ENCODE measurements at regions not wholly inside any gene's neighbourhood (a gene's known extent, or its start where the extent isn't known, plus 50 kb on each side); places are given as distances from the start of the nearest gene placed in this dataset.

- TF ChIP-seq EZH2phosphoT487 (IDR thresholded peaks at IDR 0.05; ENCODE audit: borderline replicate concordance, low read length): no peak
- no peak for TF ChIP-seq CTCF (IDR thresholded peaks at IDR 0.05; ENCODE audit: low read depth, low read length, poor library complexity, severe bottlenecking)
These were observed 208.5 kb upstream of the ROPN1 start for GRCh38 chr3:124200407-124200806.

GRCh38 chr3:124201226-124201625 is 209.3 kb upstream of the ROPN1 start:
- no peaks in the 10 kb centered on the region for H3K9me3 ChIP-seq (ENCODE audit: control insufficient read depth, insufficient read depth, low read length)
- no peak for TF ChIP-seq CTCF (IDR thresholded peaks at IDR 0.05; ENCODE audit: low read depth, low read length, poor library complexity, severe bottlenecking)
- no peak for TF ChIP-seq EZH2phosphoT487 (IDR thresholded peaks at IDR 0.05; ENCODE audit: borderline replicate concordance, low read length)

More at GRCh38 chr3:124200407-124200806, 208.5 kb upstream of the ROPN1 start:
- Histone ChIP-seq H4K20me1 (ENCODE audit: control insufficient read depth, insufficient read depth, low read depth, low read length) (no peaks in the 10 kb centered on the region), H3K27me3 (ENCODE audit: control insufficient read depth, low read length) (no peaks in the 10 kb centered on the region), H3K4me3 (ENCODE audit: low read length) (no peak overlapping the region), H3K9me3 (ENCODE audit: control insufficient read depth, insufficient read depth, low read length) (no peaks in the 10 kb centered on the region), H3F3A (ENCODE audit: control insufficient read depth, insufficient read depth) (no peaks in the 10 kb centered on the region), H3K9me2 (replicated peaks; ENCODE audit: control insufficient read depth, low read length) (no peaks in the 10 kb centered on the region), H3K4me1 (ENCODE audit: control insufficient read depth, low read length) (no peaks in the 10 kb centered on the region), H3K79me2 (ENCODE audit: control insufficient read depth, low read length) (no peaks in the 10 kb centered on the region), H3K27ac (ENCODE audit: low read depth, low read length) (no peak overlapping the region), H3K4me2 (ENCODE audit: low read length) (no peak overlapping the region), H3K36me3 (ENCODE audit: control insufficient read depth, low read length) (no peaks in the 10 kb centered on the region)

GRCh38 chr3:124201786-124202185 is 209.9 kb upstream of the ROPN1 start:
- Histone ChIP-seq H3K4me1 (ENCODE audit: control insufficient read depth, low read length) (no peaks in the 10 kb centered on the region), H3K27ac (ENCODE audit: low read depth, low read length) (no peak overlapping the region)
- TF ChIP-seq CTCF (IDR thresholded peaks at IDR 0.05; ENCODE audit: low read depth, low read length, poor library complexity, severe bottlenecking) (no peak), EZH2phosphoT487 (IDR thresholded peaks at IDR 0.05; ENCODE audit: borderline replicate concordance, low read length) (no peak)

More at GRCh38 chr3:124201226-124201625, 209.3 kb upstream of the ROPN1 start:
- Histone ChIP-seq H3K36me3 (ENCODE audit: control insufficient read depth, low read length) (no peaks in the 10 kb centered on the region), H3K4me3 (ENCODE audit: low read length) (no peak overlapping the region), H4K20me1 (ENCODE audit: control insufficient read depth, insufficient read depth, low read depth, low read length) (no peaks in the 10 kb centered on the region), H3K4me2 (ENCODE audit: low read length) (no peak overlapping the region), H3K9me2 (replicated peaks; ENCODE audit: control insufficient read depth, low read length) (no peaks in the 10 kb centered on the region), H3K27me3 (ENCODE audit: control insufficient read depth, low read length) (no peaks in the 10 kb centered on the region), H3K4me1 (ENCODE audit: control insufficient read depth, low read length) (no peaks in the 10 kb centered on the region), H3F3A (ENCODE audit: control insufficient read depth, insufficient read depth) (no peaks in the 10 kb centered on the region), H3K79me2 (ENCODE audit: control insufficient read depth, low read length) (no peaks in the 10 kb centered on the region), H3K27ac (ENCODE audit: low read depth, low read length) (no peak overlapping the region)

More at GRCh38 chr3:124201786-124202185, 209.9 kb upstream of the ROPN1 start:
- Histone ChIP-seq H3K4me2 (ENCODE audit: low read length) (no peak overlapping the region), H3K36me3 (ENCODE audit: control insufficient read depth, low read length) (no peaks in the 10 kb centered on the region), H3K27me3 (ENCODE audit: control insufficient read depth, low read length) (no peaks in the 10 kb centered on the region), H3K79me2 (ENCODE audit: control insufficient read depth, low read length) (no peaks in the 10 kb centered on the region), H3K9me2 (replicated peaks; ENCODE audit: control insufficient read depth, low read length) (no peaks in the 10 kb centered on the region), H4K20me1 (ENCODE audit: control insufficient read depth, insufficient read depth, low read depth, low read length) (no peaks in the 10 kb centered on the region), H3F3A (ENCODE audit: control insufficient read depth, insufficient read depth) (no peaks in the 10 kb centered on the region), H3K4me3 (ENCODE audit: low read length) (no peak overlapping the region), H3K9me3 (ENCODE audit: control insufficient read depth, insufficient read depth, low read length) (no peaks in the 10 kb centered on the region)

Measured in DOHH2 (cell line).